GM12874 (cell line): ENCODE measurements at regions not wholly inside any gene's neighbourhood (a gene's known extent, or its start where the extent isn't known, plus 50 kb on each side); places are given as distances from the start of the nearest gene placed in this dataset.

Experiments
- TF ChIP-seq, protein P1 (sequence below): IDR thresholded peaks from 2 replicates; pipeline ENCODE4 v1.5.1; 2011; ENCODE audit warnings: low read depth, mild to moderate bottlenecking, control low read depth, low read length, moderate library complexity; ENCODE audit not compliant: insufficient read depth

DNA sequence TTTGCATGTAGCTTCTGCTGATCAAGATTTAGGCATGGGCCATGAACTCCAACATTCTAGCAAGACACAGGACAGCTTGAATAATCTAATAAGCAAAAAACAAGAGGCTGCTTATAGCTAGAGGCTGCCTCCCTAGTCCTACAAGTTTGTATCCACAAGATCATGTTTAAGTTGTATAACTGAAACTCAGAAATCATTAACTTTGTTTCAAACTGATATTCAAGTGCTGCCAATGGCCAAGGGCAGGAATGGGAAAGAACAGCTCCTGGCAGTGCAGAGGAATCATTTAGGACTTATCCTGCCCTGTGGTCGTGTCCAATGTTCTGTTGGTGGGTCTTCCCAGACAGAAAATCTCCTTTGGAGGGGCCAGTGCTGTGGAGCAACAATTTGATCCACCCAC, 209.6 kb upstream of the DDI1 start:
- TF ChIP-seq, protein P1, sequence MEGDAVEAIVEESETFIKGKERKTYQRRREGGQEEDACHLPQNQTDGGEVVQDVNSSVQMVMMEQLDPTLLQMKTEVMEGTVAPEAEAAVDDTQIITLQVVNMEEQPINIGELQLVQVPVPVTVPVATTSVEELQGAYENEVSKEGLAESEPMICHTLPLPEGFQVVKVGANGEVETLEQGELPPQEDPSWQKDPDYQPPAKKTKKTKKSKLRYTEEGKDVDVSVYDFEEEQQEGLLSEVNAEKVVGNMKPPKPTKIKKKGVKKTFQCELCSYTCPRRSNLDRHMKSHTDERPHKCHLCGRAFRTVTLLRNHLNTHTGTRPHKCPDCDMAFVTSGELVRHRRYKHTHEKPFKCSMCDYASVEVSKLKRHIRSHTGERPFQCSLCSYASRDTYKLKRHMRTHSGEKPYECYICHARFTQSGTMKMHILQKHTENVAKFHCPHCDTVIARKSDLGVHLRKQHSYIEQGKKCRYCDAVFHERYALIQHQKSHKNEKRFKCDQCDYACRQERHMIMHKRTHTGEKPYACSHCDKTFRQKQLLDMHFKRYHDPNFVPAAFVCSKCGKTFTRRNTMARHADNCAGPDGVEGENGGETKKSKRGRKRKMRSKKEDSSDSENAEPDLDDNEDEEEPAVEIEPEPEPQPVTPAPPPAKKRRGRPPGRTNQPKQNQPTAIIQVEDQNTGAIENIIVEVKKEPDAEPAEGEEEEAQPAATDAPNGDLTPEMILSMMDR = no peak

DNA sequence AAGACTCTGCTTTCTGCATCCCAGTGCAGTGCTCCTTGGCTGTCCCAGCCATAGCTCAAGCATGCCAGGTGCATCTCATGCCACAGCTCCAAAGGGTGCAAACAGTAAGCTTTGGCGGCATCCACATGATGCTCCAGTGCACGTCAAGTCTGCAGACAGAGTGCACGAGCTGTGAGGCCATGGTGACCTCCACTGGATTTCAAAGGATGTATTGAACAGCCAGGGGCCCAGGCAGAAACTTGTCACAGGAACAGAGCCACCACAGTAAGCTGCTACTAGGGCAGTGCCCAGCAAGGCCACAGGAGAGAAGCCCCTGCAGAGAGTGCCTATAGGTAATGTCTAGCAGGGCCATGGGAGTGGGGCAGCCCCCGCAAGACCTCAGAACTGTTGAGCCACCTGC, 206.8 kb upstream of the DDI1 start:
- TF ChIP-seq, protein P1 = no peak

DNA sequence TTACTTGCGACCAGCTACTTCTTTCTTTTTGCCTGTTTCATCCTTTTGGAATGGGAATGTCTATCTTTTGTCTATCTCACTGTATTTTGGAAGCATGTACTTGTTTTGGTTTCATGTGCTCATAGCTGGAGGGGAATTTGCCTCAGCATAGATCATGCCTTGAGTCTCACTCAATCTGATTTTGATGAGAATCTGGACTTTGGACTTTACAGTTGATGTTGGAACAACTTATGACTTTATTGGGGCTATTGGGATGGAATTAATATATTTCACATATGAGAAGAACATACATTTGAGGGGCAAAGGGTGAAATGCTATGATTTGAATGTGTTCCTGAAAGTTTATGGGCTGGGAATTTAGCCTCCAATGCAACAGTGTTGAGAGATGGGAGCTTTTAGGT, 206.2 kb upstream of the DDI1 start:
- TF ChIP-seq, protein P1 = no peak

DNA sequence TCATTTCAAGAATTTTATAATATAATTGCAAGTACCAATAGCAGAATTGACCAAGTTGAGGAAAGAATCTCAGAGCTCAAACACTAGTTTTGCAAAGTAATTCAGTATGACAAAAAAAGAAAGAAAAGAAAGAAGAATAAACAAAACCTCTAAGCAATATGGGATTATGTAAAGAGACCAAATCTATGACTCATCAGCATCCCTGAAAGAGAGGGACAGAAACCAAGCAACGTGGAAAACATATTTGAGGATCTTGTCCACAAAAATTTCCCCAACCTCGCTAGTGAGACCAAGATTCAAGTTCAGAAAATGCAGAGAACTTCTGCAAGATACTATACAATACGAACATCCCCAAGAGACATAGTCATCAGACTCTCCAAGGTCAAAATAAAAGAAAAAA, 203.7 kb upstream of the DDI1 start:
- TF ChIP-seq, protein P1 = no peak

DNA sequence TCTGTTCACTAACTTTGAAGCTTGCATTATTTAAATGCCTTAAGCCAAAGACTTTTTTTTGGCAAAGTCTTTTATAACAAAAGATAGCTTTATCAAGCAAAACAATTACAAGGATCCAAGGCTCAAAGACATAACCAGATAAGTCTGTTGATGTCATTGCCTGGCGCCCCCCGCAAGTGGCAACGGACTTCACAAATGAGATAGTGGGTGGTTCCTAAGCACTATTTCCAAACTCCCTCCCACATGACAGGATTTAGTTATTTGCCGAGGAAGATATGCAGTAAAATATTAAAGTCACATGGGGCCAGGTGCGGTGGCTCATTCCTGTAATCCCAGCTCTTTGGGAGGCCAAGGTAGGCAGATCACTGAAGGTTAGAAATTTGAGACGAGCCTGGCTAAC, 194.2 kb upstream of the DDI1 start:
- TF ChIP-seq, protein P1 = no peak

DNA sequence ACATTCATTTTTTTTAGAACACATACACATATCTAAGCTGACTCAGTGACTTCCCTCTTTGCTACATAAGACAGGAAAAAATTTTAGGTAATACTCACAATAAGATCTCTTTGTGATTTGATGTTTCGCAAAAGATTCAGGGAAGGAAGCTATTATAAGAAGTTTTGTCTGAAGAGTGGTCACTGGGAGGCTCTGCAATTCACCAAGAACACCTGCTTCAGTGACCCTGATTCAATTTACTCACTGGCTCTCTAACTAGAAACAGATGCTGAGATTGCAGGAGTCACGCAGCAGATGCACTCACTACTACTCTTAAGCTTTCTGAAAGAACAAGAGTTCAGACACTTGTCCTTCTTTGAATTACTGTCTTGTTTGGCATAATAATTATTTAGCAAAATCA, 193.6 kb upstream of the DDI1 start:
- TF ChIP-seq, protein P1 = no peak

DNA sequence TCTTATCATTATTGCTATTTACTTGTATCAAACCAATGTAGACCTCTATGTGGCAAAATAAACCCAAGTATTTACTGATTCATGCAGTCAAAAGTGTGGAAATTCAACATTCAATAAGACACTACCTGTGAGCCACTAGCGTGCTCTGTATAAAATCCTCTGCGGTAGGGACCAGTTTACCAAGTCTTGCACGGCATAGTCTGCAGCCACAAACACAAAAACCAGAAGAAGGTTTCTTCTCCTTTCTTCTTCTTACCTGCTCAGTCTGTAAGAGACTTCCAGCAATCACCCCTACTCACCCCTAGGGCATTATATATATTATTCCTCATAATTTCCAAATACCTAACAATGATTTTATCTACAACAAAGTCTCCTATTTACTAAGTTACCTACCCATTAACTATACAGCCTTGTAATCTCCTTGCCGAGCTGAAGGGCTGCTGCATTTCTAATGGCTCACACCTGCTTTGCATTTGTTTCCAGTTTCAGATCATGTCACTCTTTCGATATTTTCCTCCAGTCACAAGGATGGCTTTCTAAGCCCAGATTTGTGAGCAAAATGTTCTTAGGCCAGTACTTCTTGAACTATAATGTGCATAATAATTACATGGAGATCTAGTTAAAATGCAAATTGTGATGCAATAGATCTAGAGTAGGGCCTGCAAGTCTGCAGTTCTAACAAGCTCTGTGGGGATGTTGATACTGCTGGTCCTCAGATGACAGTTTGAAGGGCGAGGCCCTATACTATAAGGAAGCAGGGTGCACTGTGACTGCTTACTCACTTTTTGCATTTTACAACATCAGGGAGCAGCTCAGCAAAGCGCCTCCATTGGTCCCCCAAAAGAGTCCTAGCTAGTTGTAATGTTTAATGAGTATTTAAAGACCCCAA, 191.9 kb upstream of the DDI1 start:
- TF ChIP-seq, protein P1 = no peak
